ENCODE measurements at regions not wholly inside any gene's neighbourhood (a gene's known extent, or its start where the extent isn't known, plus 50 kb on each side); places are given as distances from the start of the nearest gene placed in this dataset.

DNA sequence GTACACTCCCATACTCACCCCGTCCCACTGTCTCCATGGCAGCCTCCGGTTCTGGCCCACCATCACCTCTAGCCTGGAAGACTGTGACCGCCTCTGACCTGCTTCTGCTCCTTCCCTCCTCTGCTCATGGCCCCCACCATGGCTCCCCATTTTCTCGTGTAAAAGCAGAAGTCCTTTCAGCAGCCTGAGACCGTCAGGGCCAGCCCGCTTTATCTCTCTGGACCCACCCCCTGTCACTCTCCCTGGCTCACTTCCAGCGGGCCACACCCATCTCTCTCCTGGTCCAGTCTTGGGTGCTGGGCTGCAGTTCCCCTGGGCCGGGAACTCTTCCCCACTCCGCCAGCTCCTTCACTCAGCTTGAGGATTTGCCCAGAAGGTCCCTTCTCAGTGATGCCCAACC, 96.0 kb upstream of the RUFY1 start:
- WGBS, 5 donors = 76 to 84% (median 81%) methylated on average over 9 of the region's 9 CpGs
- Histone ChIP-seq H3K4me3 (no peak overlapping the region), H3K27me3 (replicated peaks in 1 of 7) (no peaks in the 10 kb centered on the region), H3K9me3 (peaks cover 0 to 27% (median 5%) of the 10 kb centered on the region in 8 donors), H3K4me1 (no peaks in the 10 kb centered on the region), H3K36me3 (no peaks in the 10 kb centered on the region), H3K27ac (no peak overlapping the region)
- intact Hi-C loops (cut with DNase I; ENCODE audit: low total_unique reads) = no loop called here
- no peak for DNase-seq
- TF ChIP-seq POLR2A (IDR thresholded peaks at IDR 0.05) (no peak), POLR2AphosphoS5 (IDR thresholded peaks at IDR 0.05) (no peak)
- TF ChIP-seq, protein P1, sequence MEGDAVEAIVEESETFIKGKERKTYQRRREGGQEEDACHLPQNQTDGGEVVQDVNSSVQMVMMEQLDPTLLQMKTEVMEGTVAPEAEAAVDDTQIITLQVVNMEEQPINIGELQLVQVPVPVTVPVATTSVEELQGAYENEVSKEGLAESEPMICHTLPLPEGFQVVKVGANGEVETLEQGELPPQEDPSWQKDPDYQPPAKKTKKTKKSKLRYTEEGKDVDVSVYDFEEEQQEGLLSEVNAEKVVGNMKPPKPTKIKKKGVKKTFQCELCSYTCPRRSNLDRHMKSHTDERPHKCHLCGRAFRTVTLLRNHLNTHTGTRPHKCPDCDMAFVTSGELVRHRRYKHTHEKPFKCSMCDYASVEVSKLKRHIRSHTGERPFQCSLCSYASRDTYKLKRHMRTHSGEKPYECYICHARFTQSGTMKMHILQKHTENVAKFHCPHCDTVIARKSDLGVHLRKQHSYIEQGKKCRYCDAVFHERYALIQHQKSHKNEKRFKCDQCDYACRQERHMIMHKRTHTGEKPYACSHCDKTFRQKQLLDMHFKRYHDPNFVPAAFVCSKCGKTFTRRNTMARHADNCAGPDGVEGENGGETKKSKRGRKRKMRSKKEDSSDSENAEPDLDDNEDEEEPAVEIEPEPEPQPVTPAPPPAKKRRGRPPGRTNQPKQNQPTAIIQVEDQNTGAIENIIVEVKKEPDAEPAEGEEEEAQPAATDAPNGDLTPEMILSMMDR (IDR thresholded peaks at IDR 0.05 in 8 of 11, conservative IDR thresholded peaks at IDR 0.05 in 3 of 11) = no peak

DNA sequence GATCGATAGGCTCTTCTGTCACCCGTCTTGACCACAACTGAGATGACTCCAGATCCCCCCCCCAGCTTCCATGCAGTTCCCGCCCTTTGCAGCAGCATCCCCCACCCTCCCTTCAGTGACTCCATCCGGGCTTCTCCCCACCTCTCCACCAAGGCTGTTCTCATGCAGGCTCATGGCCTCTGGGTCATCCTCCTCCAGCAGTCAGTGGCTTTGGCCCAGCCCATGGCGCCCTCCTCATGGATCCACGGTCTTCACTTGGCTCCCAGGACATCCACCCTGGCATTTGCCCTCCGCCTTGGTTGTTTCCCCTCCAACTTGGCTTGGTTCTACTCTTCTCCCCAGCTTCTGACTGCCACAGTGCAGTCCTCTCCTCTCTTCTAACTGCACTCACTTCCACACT, 96.7 kb upstream of the RUFY1 start:
- intact Hi-C loops (cut with DNase I; ENCODE audit: low total_unique reads) = no loop called here
- Histone ChIP-seq H3K36me3 (no peaks in the 10 kb centered on the region), H3K4me1 (no peaks in the 10 kb centered on the region), H3K27me3 (replicated peaks in 1 of 7) (no peaks in the 10 kb centered on the region), H3K27ac (no peak overlapping the region), H3K4me3 (no peak overlapping the region), H3K9me3 (peaks cover 0 to 27% (median 5%) of the 10 kb centered on the region in 8 donors)
- 64 to 88% (median 83%) methylated on average over 6 to 7 of the region's 7 CpGs for WGBS, 5 donors
- no peak for TF ChIP-seq POLR2A (IDR thresholded peaks at IDR 0.05)
- TF ChIP-seq, protein P1 (IDR thresholded peaks at IDR 0.05 in 8 of 11, conservative IDR thresholded peaks at IDR 0.05 in 3 of 11) = no peak
- no peak for TF ChIP-seq POLR2AphosphoS5 (IDR thresholded peaks at IDR 0.05)
- DNase-seq = no peak

GRCh38 chr5:179452356-179453230, 97.8 kb upstream of the RUFY1 start:
- Histone ChIP-seq H3K9me3 (peaks cover 0 to 27% (median 5%) of the 10 kb centered on the region in 8 donors), H3K27ac (no peak overlapping the region), H3K36me3 (no peaks in the 10 kb centered on the region), H3K4me3 (no peak overlapping the region), H3K27me3 (replicated peaks in 1 of 7) (no peaks in the 10 kb centered on the region), H3K4me1 (no peaks in the 10 kb centered on the region)
- no peak for DNase-seq
- TF ChIP-seq, protein P1 (IDR thresholded peaks at IDR 0.05 in 8 of 11, conservative IDR thresholded peaks at IDR 0.05 in 3 of 11) = no peak
- TF ChIP-seq POLR2AphosphoS5 (IDR thresholded peaks at IDR 0.05) = no peak
- no peak for TF ChIP-seq POLR2A (IDR thresholded peaks at IDR 0.05)
- WGBS, 5 donors = 85 to 94% (median 91%) methylated on average over 19 to 20 of the region's 20 CpGs
- intact Hi-C loops (cut with DNase I; ENCODE audit: low total_unique reads) = no loop called here

DNA sequence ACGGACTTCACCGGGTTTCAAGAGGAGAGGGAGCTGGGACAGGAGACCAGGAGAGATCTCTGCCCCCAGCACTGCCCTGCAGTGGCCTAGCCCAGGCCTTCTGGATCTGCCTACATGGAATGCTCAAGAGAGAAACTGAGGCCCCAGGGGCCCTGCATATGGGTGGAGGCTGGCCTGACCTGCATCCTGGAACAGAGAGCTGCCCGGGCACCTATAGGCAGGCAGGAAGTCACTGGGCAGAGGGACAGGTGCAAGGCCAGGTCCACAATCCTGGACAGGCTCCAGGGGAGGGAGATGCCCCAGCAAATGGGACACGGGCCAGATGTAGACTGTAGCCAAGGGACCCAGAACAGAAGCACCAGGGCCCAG, 98.5 kb upstream of the RUFY1 start:
- DNase-seq = no peak
- intact Hi-C loops (cut with DNase I; ENCODE audit: low total_unique reads) = no loop called here
- 52 to 79% (median 65%) methylated on average over 3 to 4 of the region's 4 CpGs for WGBS, 5 donors

More for the DNA sequence above, 98.5 kb upstream of the RUFY1 start:
- no peak overlapping the region for H3K27ac ChIP-seq
- TF ChIP-seq POLR2A (IDR thresholded peaks at IDR 0.05) = no peak
- TF ChIP-seq, protein P1 (IDR thresholded peaks at IDR 0.05 in 8 of 11, conservative IDR thresholded peaks at IDR 0.05 in 3 of 11) = no peak
- TF ChIP-seq POLR2AphosphoS5 (IDR thresholded peaks at IDR 0.05) = no peak
- H3K9me3 ChIP-seq = peaks cover 0 to 27% (median 5%) of the 10 kb centered on the region in 8 donors
- H3K4me1 ChIP-seq = no peaks in the 10 kb centered on the region
- no peak overlapping the region for H3K4me3 ChIP-seq
- no peaks in the 10 kb centered on the region for H3K36me3 ChIP-seq
- H3K27me3 ChIP-seq (replicated peaks in 1 of 7) = no peaks in the 10 kb centered on the region

Data from spleen (tissue), 11 donors.